BE2C (cell line): ENCODE measurements at regions not wholly inside any gene's neighbourhood (a gene's known extent, or its start where the extent isn't known, plus 50 kb on each side); places are given as distances from the start of the nearest gene placed in this dataset.

ENCODE experiments used
- DNase-seq: peaks from one replicate; pipeline ENCODE4 v3.0.0-alpha.2; 2020
- H3K27me3 ChIP-seq: fragments of 250-450 bp; sonication (Bioruptor Pico); 2 replicates; pipeline ENCODE4 v1.5.1; 2020; ENCODE audit warnings: mild to moderate bottlenecking
- H3K36me3 ChIP-seq: fragments of 250-450 bp; sonication (Bioruptor Pico); 2 replicates; pipeline ENCODE4 v1.5.1; 2020; ENCODE audit warnings: mild to moderate bottlenecking
- H3K4me1 ChIP-seq: fragments of 250-450 bp; sonication (Bioruptor Pico); 2 replicates; pipeline ENCODE4 v1.5.1; 2020
- H3K4me3 ChIP-seq: 2 replicates; pipeline ENCODE4 v1.5.1; 2011; ENCODE audit warnings: low read depth, low read length
- H3K9me3 ChIP-seq: fragments of 250-450 bp; sonication (Bioruptor Pico); 2 replicates; pipeline ENCODE4 v1.5.1; 2020
- CTCF ChIP-seq: IDR thresholded peaks from 2 replicates; pipeline ENCODE4 v1.5.1; 2012; ENCODE audit warnings: mild to moderate bottlenecking, low read depth, low read length

GRCh38 chr3:106930086-106930485 lies 447.2 kb upstream of the CCDC54 start:
- Histone ChIP-seq H3K4me1 (no peaks in the 10 kb centered on the region), H3K9me3 (no peaks in the 10 kb centered on the region), H3K4me3 (no peak overlapping the region), H3K27me3 (no peaks in the 10 kb centered on the region), H3K36me3 (no peaks in the 10 kb centered on the region)
- DNase-seq, result no peak
- no peak for TF ChIP-seq CTCF

- Histone ChIP-seq H3K4me3 (no peak overlapping the region), H3K9me3 (no peaks in the 10 kb centered on the region), H3K4me1 (no peaks in the 10 kb centered on the region), H3K27me3 (no peaks in the 10 kb centered on the region), H3K36me3 (no peaks in the 10 kb centered on the region)
- DNase-seq, result no peak
- TF ChIP-seq CTCF, result no peak
Observed at GRCh38 chr3:106931904-106932303, 445.3 kb upstream of the CCDC54 start.

- DNase-seq, result no peak
- Histone ChIP-seq H3K27me3 (no peaks in the 10 kb centered on the region), H3K9me3 (no peaks in the 10 kb centered on the region), H3K36me3 (no peaks in the 10 kb centered on the region), H3K4me3 (no peak overlapping the region), H3K4me1 (no peaks in the 10 kb centered on the region)
- no peak for TF ChIP-seq CTCF
Observed at GRCh38 chr3:106936337-106936736, 440.9 kb upstream of the CCDC54 start.

GRCh38 chr3:106942051-106942450 lies 435.2 kb upstream of the CCDC54 start:
- Histone ChIP-seq H3K27me3 (no peaks in the 10 kb centered on the region), H3K36me3 (no peaks in the 10 kb centered on the region), H3K4me3 (no peak overlapping the region), H3K4me1 (no peaks in the 10 kb centered on the region), H3K9me3 (no peaks in the 10 kb centered on the region)
- no peak for DNase-seq
- TF ChIP-seq CTCF, result no peak

GRCh38 chr3:106943071-106943470 lies 434.2 kb upstream of the CCDC54 start:
- TF ChIP-seq CTCF, result no peak
- Histone ChIP-seq H3K27me3 (no peaks in the 10 kb centered on the region), H3K36me3 (no peaks in the 10 kb centered on the region), H3K4me1 (no peaks in the 10 kb centered on the region), H3K9me3 (no peaks in the 10 kb centered on the region), H3K4me3 (no peak overlapping the region)
- DNase-seq, result no peak

GRCh38 chr3:106945435-106945834 lies 431.8 kb upstream of the CCDC54 start:
- Histone ChIP-seq H3K9me3 (no peaks in the 10 kb centered on the region), H3K4me1 (no peaks in the 10 kb centered on the region), H3K27me3 (no peaks in the 10 kb centered on the region), H3K36me3 (no peaks in the 10 kb centered on the region), H3K4me3 (no peak overlapping the region)
- TF ChIP-seq CTCF, result no peak
- DNase-seq, result no peak
